22Rv1 (cell line): ENCODE measurements at regions not wholly inside any gene's neighbourhood (a gene's known extent, or its start where the extent isn't known, plus 50 kb on each side); places are given as distances from the start of the nearest gene placed in this dataset.

Experiments
- ZFX ChIP-seq: fragments of 450-650 bp; IDR thresholded peaks from 2 replicates; pipeline ENCODE4 v1.6.1; 2017; ENCODE audit warnings: antibody characterized with exemption, borderline replicate concordance
- TF ChIP-seq, protein P1 (sequence below): fragments of 450-650 bp; IDR thresholded peaks from 2 replicates; pipeline ENCODE4 v1.5.1; 2017; ENCODE audit warnings: mild to moderate bottlenecking

DNA sequence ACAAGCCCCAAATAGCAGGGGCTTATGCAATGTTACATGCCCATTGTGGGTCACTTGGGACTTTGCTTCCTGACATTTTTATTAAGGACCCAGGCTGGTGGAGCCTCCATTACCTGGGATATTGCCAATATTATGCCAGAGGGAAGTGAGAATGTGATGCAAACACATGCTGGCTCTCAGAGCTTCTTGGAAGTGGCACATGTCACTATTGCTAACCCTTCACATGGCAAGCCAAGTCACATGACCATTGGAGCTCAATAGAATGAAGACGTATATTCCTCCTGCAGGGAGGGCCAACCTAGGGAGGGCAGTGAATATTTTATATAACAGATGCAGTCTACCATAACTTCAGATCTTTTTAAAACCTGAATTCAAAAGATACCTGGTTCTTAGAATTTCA lies 140.7 kb upstream of the ZFP64 start:
- TF ChIP-seq, protein P1, sequence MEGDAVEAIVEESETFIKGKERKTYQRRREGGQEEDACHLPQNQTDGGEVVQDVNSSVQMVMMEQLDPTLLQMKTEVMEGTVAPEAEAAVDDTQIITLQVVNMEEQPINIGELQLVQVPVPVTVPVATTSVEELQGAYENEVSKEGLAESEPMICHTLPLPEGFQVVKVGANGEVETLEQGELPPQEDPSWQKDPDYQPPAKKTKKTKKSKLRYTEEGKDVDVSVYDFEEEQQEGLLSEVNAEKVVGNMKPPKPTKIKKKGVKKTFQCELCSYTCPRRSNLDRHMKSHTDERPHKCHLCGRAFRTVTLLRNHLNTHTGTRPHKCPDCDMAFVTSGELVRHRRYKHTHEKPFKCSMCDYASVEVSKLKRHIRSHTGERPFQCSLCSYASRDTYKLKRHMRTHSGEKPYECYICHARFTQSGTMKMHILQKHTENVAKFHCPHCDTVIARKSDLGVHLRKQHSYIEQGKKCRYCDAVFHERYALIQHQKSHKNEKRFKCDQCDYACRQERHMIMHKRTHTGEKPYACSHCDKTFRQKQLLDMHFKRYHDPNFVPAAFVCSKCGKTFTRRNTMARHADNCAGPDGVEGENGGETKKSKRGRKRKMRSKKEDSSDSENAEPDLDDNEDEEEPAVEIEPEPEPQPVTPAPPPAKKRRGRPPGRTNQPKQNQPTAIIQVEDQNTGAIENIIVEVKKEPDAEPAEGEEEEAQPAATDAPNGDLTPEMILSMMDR, result no peak
- TF ChIP-seq ZFX, result no peak
